Posterior cingulate gyrus (tissue), 11 donors: ENCODE measurements at regions not wholly inside any gene's neighbourhood (a gene's known extent, or its start where the extent isn't known, plus 50 kb on each side); places are given as distances from the start of the nearest gene placed in this dataset.

ENCODE experiments used
- DNase-seq, 10 donors: peaks; one replicate each; pipeline versions ENCODE4 v3.0.0 to v3.0.0-alpha.2; 2020 to 2021; ENCODE audit warnings: mixed read lengths in 3 of 10
- intact Hi-C: fragments of 100-400 bp; cut with DNase I; formaldehyde crosslinking; loops from one replicate; pipeline ENCODE4 v1.15.1; 2023

DNA sequence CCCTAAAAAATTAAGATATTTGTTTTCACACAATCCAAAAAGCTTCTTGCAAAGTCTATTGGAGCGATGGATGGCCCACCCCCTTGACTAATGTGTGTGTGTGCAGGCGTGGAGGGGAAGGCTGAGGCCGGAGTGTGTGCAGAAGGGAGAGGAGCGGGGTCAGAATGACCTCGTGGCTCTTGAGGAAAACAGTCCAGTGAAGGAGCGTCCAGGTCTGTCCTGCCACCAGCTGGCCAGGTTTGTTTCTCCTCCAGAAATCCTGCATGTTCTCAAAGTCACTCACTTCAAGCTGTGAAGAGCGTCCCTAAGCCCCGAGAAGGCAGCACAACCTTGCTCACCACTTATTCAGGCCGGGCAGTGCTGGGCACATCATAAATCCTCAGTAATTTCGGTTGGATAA, 69.5 kb upstream of the SSX2IP start:
- intact Hi-C loops = loop anchor here (10.0 kb wide), 2 partner anchors 75 to 825 kb away; no protein-coding TSS in a partner anchor

DNA sequence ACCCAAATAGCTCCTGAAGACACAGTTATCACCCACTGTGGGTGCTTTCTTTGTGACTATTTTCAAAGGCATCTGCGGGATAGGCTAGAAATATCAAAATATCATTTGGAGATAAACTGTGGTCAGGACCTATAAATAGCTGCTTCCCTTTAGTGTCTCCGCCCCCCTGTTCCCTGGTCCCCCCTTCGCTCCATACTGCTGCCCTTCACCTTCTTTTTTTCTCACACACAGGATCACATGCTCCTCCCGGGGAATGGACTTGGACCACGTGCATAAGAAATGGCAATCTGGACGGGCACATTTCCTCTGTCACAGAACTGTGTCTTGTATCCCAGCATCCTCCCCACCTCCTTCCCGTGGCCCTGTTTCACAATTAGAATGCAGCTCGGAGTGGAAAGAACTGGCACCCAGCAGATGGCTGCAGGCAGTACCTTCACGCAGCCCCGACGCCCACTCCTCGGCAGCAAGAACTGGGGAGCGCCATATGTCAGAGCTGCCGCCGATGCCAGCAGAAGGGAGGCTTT, 68.8 kb upstream of the SSX2IP start:
- intact Hi-C loops = loop anchor here (10.0 kb wide), 2 partner anchors 74 to 824 kb away; no protein-coding TSS in a partner anchor

More for the DNA sequence above, 69.5 kb upstream of the SSX2IP start:
- no peak for DNase-seq

DNA sequence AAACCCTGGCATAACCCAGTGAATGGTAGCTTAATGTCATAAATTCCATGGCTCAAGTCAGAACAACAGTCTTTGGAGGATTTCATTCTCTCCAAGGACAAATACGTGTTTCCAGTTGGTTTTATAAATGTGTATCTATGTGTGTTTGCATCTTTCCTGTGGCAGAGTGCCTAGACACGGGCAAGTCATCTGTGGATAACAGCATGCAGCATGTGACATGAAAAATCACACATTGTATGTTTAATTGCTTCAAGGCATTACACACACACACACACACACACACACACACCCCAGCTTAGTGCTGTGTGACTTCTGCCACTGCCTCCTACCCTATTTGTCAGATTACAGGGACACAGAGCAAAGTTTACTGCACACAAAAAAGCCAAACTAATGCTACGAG, 68.2 kb upstream of the SSX2IP start:
- no peak for DNase-seq
- intact Hi-C loops = loop anchor here (10.0 kb wide), 2 partner anchors 74 to 824 kb away; no protein-coding TSS in a partner anchor

More for the DNA sequence above, 68.8 kb upstream of the SSX2IP start:
- DNase-seq = peak; percentile 39 to 95 (median 75)

DNA sequence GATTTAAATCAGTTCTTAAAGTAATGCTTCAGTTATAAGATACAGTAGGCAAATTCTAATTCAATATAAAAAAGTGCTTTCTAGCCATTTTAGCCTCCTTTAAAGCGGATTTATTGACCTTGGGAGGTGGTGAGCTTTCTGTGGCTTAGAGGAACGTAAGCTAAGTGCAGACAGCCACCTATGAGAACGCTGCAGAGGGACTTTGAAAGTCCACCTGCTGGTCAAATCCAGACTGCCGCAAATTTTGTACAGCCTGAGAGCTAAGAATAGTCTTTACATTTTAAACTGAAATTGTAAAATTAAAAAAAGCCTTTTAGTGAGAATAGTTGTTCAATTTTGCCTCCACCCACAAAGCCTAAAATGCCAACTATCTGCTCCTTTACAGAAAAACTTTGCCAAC, 67.0 kb upstream of the SSX2IP start:
- intact Hi-C loops = loop anchor here (10.0 kb wide), 2 partner anchors 72 to 822 kb away; no protein-coding TSS in a partner anchor
- no peak for DNase-seq

DNA sequence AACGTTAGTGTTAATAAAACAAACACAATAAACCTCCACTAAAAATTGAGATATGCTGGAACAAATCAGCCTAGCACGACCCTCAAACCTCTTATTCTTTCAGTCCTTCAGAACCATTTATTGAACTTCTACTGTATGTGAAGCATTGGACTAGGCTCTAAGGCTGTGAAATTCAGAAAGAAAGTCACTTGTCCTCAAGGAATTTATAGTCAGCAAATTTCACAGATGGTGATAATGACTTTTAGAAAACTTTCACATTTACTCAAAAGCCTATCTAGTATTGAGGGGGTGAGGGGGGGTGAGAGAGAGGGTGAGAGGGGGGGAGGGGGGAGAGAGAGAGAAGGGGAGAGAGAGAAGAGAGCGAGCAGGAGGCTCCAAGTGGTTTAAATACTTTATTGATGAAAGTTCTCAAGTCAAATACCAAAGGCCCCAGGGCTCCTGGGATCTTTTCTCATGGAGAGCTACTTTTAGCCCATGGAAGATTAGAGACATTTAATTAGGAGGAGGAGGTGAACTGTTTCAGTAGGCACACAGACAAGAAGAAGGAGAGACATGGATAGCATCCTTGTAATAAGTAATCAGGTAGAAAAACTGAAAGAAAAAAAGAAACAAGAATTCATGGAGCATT, 66.3 kb upstream of the SSX2IP start:
- DNase-seq = no peak
- intact Hi-C loops = loop anchor here (10.0 kb wide), 2 partner anchors 72 to 822 kb away; no protein-coding TSS in a partner anchor

DNA sequence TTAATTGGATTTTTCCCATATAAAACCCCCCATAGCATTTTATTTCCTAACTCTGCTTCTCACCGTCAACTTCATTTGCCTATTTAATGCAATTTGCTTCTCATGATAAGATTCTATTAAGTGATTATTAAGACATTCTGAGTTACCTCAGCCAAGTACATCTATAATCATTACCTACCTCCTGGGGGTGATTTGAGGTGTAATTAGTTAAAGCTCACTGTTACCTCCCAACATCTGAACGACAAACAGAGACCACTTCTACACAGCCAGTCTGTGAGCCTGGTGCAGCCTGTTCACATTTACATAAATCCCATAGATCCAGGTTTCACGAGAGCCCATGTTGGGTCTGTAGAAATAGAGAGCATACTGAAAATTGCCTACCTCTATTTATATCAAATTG, 65.7 kb upstream of the SSX2IP start:
- no peak for DNase-seq
- intact Hi-C loops = loop anchor here (10.0 kb wide), 2 partner anchors 71 to 821 kb away; no protein-coding TSS in a partner anchor

DNA sequence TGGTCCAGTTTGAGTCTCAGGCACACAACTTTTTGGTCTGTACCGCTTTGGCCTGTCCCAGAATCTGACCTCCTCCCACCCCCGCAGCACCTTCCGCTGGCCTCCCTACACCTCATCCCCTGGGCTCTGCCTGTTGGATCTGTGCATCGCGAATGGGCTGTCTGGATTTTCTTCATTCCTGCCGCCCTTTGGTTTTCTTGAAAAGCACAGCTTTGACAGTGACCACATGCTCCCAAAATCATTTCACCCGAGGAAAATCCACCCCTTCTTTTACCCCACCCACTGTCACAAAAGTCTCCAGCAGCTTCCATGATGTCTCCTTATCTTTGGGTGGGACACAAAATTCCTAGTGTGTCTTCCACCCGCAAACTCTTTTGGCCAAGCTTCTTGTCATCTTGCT, 65.0 kb upstream of the SSX2IP start:
- intact Hi-C loops = loop anchor here (10.0 kb wide), 2 partner anchors 70 to 820 kb away; no protein-coding TSS in a partner anchor

DNA sequence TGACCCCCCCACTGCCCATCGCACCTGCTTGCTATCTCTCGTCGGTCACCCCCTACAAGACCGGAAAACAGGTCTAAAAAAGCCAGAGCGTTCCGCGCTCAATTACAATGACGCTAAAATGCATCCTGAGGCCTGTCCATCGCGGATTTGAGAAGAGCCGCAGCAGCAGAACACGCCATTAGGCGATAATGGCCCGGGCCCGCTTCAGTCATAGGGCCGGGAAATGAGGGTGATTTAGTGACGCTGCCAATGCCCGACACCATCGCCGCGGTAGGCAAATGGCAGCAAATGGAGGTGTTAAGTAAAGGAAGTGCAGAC, 64.1 kb upstream of the SSX2IP start:
- peak in 1 of 10 donors; percentile 78 for DNase-seq
- intact Hi-C loops = loop anchor here (5.0 to 10.0 kb wide), 4 partner anchors 70 to 820 kb away; partner anchors contain the start of gene PRKACB

More for the DNA sequence above, 65.0 kb upstream of the SSX2IP start:
- no peak for DNase-seq

DNA sequence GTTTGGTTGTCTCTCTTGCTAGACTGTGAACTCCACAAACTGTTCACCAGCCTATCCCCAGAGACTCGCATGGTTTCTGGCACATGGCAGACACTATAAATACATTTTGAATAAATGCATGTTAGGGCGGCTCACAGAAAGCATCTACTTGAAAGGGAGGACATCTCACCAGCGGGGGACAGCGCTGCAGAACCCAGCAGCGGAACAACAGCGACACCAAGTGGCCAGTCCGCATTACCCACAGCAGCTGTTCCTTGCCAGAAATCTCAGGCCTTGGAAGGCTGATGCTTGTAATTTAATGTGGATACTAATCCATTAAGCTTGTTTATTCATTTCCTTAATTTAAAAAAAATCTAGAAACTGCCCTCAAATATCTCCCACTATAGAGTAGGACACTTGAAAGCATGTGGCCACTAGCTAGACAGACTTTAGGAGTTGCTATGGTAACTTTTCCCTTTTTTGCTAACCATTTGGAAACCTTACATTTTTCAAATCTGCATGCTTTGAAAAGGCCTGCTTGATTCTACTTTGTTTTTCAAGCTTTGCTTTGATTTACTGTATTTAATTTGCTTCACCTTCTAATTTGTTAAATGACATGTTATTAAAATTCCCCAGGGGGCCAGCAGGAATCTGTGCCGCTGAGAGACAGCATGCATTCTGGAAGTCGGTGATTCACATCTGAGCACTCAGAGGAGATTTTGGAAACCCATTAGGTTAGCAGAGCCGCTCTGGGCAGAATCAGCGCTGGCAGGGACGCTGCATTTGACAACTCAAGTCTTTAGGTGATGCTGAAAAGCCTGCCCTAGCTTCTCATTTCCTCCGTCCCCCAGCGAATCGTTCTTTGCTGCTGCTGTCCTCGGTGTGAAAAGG, 63.5 kb upstream of the SSX2IP start:
- intact Hi-C loops = loop anchor here (2.0 to 10.0 kb wide), 5 partner anchors 69 to 819 kb away; partner anchors contain the start of gene PRKACB
- peak; percentile 66 to 97 (median 84) for DNase-seq

DNA sequence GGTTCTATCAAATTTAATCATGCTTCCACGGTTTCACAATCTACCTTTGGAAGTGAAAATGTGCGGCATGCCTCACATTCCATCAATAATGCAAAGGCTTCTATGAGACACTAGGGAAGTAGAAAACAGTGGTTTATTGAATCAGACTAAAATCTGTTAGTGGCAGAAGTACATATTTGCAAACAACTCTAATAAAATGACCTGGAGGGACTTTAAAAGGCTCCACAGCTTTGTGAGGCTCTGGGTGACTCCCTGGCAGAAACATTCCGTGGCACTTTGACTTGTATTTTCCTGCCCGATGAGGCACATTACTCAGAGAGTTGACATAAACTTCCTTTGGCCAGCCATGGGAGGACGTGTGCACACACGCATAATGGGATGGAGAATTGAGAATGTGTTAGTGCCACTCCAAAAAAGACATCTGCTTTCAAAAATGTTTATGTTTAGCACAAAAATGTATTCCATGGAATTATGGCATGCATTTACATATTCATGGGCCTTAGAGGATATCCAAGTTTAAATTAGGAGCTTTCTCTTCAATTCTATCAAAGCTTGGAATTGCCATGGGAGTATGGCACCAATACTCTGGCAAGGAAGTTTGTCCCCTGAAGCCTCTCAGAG, 60.0 kb upstream of the SSX2IP start:
- no peak for DNase-seq
- intact Hi-C loops = loop anchor here (5.0 to 10.0 kb wide), 4 partner anchors 65 to 815 kb away; partner anchors contain the start of gene PRKACB

DNA sequence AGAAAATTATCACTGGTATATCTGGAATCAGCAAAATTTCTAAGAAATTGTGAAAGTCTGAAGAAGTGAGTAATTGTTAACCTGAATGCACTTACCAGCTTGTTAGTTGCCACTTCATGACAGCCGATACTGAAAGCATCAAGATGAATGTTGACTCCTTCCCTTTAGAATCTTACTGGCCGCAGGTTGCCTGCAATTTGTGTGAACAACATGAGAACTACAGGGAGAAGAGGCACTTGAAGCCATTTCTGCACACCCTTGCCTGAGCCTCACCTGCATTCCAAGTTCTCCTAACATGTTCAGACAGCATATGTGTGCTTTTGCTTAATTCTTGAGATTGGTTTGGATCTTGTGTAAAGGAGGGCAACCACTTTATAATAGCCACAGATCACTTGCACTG, 59.2 kb upstream of the SSX2IP start:
- intact Hi-C loops = no loop called here
- DNase-seq = no peak

DNA sequence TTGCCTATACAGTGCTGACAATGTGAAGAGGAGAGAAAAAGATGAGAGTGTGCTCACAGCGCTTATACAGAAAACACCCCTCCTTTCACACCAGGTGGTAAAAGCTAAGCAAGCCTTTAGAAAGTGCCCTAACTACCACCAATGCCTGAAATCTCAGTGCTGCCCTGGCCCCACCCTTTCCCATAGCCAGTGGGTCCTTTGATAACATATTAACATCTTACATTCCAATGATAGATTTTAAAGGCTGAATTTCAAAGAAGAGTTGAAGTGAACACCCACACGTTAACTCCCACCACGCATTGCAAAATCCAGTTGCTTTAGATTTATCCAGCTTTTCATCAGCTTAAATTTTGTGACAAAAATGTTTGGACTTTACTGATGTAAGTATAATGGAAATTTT, 58.1 kb upstream of the SSX2IP start:
- no peak for DNase-seq
- intact Hi-C loops = no loop called here

DNA sequence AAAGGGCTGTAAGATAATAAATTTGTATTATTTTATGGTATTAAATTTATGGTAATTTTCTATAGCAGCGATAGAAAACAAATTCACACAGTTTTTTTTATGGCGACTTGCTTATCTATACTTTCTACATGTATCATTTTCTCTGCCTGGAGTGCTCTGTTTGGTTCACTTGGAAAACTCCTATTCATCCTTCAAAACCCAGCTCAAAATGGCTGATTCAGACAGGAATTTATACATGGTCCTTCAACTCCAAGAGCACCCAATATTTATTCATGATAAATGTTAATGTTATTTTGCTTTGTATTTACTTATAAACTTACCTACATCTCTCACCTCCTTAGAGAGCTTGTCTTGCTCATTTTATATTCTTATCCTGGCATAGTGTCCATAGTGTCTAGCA, 55.6 kb upstream of the SSX2IP start:
- DNase-seq = no peak
- intact Hi-C loops = no loop called here

DNA sequence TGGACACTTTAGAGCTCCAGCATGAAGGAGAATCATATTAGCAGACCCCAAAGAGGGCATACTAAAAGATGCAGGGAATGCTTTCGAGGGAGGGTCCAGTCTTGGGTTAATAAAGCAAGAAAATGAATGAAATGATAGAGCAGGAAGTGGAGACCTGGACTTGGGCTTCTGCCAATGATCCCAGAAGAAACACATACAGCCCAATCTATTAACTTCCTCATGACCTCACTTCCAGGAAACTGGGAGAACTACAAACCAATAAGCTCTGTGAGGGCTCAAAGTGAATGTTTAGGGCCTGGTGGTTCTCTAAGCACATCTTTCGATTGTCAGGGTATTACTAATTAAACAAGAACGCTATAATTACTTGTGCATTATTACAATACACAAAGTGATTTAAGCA, 53.6 kb upstream of the SSX2IP start:
- no peak for DNase-seq
- intact Hi-C loops = no loop called here

DNA sequence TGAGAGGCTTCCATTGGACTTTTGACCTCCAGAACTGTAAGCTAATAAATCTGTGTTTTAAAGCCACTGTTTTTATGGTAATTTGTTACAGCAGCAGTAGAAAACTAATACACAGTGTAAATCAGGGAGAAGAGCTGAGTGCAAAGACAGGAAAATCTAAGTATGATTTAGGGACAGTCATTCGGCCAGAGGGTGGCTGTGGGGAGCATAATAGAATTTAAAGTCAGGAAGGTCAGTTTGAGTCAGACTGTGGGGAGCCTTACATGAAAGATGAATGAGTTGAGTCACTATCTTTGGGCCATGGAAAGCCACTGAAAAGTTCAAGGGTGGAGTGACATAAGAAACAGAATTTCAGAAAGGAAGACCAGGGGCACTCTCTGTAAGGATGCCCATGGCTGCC, 52.4 kb upstream of the SSX2IP start:
- intact Hi-C loops = no loop called here

DNA sequence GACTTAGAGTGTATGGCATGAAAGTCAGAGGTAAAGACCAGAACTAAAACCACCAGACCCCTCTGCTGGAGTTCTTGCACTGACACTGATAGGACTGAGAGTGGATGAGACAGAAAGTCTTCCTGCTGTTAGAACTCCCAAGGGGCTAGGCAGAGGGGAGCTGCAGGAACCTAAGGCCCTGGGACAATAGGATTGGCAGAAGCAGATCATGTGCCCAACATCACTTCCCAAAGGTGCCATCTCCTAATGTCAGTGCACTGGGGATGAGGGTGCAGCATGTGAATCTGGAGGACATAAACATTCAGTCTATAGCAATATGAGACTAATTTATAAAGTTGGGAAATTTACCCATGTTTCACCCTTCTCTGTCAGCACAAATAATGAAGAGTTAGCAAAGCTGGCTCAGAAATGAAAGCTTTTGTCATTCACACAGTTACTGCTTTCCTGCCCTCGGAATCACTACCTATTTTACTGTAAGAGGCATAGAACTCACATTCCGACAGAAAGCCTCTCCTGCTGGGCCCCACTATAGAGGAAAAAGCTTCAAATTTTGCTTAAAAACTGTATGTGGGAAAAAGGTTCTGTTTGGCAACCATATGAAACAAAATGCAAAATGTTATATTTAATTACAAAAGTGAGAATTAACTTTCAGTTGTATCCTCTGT, 49.9 kb upstream of the SSX2IP start:
- intact Hi-C loops = no loop called here
- DNase-seq = no peak

More for the DNA sequence above, 52.4 kb upstream of the SSX2IP start:
- no peak for DNase-seq
